Endothelial cell of hepatic sinusoid (primary cell): ENCODE measurements at regions not wholly inside any gene's neighbourhood (a gene's known extent, or its start where the extent isn't known, plus 50 kb on each side); places are given as distances from the start of the nearest gene placed in this dataset.
"Not testable (repeated sequence)": the region's sequence is repeated elsewhere in the genome, so short reads cannot be mapped to it uniquely, and the experiment has no call there.

Experiments
- in situ Hi-C: cut with HindIII; loops from 2 replicates; pipeline ENCODE4 v1.10.0; 2017; ENCODE audit warnings: low sequenced_read_pairs

DNA sequence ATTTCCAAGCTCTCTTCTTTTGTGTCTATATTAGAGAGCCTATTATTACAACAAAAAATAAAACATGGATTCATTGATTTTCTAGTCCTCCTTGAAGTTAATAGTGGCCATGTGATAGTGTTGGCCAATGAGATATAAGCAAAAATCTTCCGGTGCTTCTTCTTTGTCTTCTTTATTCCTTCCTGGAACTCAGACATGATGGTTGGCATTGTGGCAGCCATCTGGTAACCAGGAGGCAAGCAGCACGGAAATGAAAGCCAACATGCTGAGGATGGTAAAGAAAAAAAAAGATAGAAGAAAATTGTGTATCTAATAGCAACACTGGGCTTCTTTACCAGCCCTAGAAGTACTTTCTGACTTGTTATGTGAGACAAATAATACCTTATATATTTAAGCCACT is 50.8 kb upstream of the SEL1L start:
- in situ Hi-C loops, result no loop called here

DNA sequence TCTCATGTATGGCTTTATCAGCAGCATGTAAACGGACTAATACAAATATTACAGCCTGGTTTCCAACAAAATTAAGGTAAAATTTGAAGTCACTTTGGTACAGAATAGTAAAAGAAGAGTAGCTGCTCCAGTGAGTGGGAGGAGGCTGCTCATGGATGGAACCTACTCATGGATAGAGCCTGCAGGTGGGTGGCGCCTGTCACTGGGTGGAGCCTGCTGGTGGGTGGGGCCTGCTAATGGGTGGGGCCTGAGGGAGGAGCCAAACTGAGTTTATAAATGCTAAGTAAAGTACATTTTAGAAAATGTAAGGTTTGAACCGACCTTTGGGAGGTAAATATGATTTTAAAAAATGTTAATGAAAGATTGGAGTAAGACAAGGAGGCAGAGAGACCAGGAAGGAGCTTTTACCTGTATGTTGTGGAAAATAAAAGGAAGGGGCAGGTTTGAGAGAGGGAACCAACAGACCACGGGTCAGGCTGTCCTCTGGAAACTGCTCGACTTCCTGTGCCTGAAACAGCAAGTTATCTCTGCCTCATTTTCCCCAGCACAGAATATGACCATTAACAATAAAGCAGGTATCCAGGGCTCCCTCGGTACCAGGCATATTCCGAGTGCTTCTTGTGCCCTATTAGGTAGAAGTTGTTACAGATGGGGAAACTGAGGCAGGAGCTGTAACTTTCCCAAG is 55.9 kb upstream of the SEL1L start:
- in situ Hi-C loops, result no loop called here

- in situ Hi-C loops, result no loop called here
Observed at GRCh38 chr14:81591266-81591665, 57.6 kb upstream of the SEL1L start.

- in situ Hi-C loops, result no loop called here
Observed at GRCh38 chr14:81594012-81594411, 60.4 kb upstream of the SEL1L start.

DNA sequence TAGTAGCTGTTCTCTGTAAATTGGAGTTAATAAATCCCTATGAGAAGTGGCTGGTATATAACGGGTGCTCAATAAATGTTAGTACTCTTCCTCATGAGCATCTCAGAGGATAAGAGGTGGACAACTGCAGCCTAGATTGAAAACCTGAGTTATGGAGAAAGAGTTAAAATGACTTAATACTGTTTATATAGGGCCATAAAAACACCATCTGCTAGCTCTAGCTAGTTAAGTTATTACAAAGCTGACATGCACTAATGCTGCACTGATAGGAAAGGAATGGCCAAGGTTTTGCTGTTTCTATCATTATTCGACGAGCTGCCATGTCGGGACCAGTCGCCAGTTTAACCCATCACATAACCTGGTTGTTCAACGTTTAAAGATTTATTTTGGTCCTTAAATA is 72.0 kb upstream of the SEL1L start:
- in situ Hi-C loops, result no loop called here

GRCh38 chr14:81613341-81614045 is 79.8 kb upstream of the SEL1L start:
- in situ Hi-C loops, result no loop called here

DNA sequence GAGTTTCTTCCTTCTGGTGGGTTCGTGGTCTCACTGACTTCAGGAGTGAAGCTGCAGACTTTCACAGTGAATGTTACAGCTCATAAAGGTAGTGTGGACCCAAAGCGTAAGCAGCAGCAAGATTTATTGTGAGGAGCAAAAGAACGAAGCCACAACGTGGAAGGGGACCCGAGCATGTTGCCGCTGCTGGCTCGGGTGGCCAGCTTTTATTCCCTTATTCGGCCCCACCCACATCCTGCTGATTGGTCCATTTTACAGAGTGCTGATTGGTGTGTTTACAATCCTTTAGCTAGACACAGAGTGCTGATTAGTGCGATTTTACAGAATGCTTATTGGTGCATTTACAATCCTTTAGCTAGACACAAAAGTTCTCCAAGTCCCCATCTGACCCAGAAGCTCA is 80.6 kb upstream of the SEL1L start:
- in situ Hi-C loops, result not testable (repeated sequence)

DNA sequence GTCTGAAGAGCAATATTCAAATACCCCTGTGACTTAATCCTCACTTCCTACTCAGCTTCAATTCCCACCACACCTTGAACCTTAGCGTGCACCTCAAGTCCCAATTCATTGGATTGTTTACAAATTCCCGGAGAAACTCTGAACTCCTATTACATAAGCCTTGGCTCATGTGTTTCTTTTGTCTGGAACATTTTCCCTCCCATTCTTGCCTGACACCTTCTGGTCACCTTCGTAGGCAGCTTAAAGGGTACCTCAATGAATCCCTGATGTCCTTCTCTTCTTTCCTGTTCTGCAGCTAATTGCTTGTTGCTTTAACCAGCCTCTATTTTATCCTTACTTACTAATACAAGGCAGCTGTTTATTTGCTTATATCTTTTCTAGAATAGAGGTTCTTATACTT is 85.0 kb upstream of the SEL1L start:
- in situ Hi-C loops, result no loop called here

GRCh38 chr14:81619816-81620215 is 86.2 kb upstream of the SEL1L start:
- in situ Hi-C loops, result loop anchor here (5.0 kb wide), 1 partner anchor 63 kb away; no protein-coding TSS in a partner anchor

GRCh38 chr14:81623771-81624396 is 90.2 kb upstream of the SEL1L start:
- in situ Hi-C loops, result loop anchor here (5.0 kb wide), 1 partner anchor 67 kb away; no protein-coding TSS in a partner anchor

DNA sequence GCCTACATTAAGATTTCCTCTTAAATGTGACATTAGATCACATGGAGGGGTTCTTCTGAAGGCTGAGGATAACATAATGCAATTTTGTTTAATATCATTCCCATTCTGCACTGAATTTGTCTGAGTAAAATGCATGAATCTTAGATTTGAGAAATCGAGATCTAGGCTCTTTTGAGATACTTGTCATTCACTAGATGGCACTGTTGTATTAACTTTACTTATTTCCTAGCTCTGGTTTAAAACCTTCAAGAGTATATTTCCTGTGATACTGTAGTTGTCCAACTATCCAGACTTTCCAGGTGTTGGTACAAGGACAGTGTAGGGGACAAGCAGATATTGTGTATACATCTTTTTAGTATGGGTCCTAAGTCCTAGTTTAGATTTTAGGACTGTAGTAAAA is 91.7 kb upstream of the SEL1L start:
- in situ Hi-C loops, result no loop called here

GRCh38 chr14:81632157-81632556 is 98.5 kb upstream of the SEL1L start:
- in situ Hi-C loops, result no loop called here

- in situ Hi-C loops, result no loop called here
Observed at GRCh38 chr14:81633496-81633895, 99.8 kb upstream of the SEL1L start.

DNA sequence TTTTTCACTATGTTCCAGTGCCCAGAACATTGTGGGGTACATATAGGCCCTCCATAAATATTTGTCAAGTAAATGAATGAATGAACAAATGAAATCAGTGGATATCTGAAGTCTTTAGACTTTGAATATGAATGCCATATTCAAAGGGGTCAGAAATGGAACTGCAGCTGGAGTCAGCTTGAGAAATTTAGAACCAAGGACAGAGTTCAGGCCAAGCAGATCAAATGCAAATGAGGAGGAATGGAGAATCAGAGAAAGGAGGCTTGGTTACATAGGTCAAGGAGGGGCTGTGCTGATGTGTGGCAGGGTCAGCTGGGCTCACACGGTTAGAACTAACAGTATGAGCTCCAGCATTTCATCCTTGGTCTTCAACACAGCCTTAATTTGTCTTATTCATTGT is 104.0 kb upstream of the SEL1L start:
- in situ Hi-C loops, result no loop called here

DNA sequence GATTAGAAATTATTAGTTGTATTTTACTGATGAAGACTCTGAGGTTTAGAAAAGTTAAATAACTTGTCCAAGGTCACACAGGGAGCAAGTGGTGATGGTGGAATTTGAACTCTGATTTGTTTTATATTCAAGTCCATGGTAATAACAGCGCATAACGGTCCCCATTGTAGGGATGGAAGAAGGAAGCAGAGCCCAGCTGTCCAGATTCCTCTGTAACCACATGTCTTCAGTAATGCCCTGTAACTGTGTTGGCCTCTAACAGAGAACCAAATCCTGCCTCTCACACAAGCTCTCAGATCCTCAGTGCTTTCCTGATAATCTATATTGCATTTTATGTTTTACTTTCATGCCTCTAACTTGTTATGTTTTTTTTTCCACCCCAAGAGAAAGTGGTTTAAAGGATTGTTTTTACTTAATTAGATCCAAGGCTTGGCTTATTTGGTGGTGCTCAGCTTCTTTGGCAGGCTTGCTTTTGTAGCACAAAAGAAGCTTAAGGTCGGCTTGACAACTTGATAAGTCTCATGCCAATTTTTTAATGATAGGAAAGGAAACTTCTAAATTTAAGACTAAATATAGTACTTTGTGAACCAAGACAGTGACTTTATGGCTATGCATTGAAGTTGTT is 105.1 kb upstream of the SEL1L start:
- in situ Hi-C loops, result no loop called here

- in situ Hi-C loops, result no loop called here
Observed at GRCh38 chr14:81653626-81654025, 120.0 kb upstream of the SEL1L start.

DNA sequence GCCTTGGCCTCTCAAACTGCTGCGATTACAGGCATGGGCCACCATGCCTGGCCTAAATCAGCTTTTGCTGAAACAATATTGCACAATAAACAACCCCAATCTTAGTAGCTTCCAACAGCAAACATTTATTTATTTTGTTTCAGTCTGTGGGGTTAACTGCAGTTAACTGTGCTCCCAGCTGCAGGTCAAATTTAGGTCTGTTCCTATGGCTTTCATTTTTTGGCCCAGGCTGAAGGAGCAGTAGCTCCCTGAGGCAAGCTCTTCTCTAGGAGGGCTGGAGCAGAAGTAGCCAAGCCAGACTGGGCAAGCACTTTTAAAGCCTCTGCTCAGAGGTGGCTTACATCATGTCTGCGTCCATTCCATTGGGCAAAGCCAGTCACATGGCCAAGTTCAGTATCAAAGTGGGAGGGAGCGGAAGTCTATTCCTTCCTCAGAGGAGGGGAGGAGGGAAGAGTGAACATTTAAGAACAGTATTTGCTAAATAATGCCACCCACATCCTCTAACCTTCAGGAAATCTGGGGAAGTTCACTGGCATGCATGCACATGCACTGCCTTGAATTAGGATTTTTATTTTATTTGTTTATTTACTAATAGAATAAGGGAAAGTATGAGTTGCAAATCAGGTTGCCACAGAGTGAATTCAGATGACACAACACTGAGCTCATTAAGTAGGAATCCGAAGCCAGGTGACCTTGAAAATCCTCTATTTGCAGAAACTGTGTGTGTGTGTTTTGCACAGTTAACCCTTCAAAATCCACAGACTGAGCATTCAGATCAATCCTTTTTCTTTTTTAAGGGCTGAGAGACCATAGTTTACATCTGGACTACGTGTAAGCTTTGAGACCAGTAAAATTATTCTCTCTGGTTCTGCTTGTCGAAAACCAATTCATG is 122.0 kb upstream of the SEL1L start:
- in situ Hi-C loops, result no loop called here

DNA sequence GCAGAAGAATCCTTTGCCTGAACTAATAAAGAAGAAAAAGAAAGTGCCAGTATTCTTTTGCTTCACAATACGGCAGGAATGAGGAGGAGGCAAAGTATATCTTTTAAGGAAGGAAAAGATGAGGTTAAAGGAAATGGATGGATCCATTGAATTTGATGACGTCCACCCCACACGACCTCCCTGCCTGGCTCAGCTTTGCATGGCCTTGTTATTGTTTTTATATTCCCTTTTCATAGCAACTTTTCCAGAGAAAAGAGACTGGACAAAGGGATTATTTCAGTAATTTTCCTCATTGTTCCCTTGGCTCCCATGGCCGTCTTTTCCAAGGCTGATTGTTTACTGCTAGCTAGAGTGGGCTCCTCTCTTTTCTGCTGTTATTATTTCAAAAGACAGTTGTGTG is 123.2 kb upstream of the SEL1L start:
- in situ Hi-C loops, result no loop called here

DNA sequence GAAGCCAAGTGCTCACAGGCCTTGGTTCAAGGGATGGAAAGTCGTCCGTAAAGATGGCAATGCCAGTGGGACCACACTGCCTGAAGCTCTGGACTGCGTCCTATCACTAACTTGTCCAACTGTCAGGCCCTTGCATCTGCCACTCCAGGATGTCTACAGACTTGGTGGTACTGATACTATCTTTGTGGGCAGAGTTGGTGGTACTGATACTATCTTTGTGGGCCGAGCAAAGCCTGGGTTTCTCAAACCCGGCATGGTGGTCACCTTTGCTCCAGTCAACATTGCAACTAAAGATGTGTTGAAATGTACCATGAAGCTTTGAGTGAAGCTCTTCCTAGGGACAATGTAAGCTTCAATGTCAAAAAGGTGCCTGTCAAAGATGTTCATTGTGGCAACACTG is 128.4 kb upstream of the SEL1L start:
- in situ Hi-C loops, result no loop called here

DNA sequence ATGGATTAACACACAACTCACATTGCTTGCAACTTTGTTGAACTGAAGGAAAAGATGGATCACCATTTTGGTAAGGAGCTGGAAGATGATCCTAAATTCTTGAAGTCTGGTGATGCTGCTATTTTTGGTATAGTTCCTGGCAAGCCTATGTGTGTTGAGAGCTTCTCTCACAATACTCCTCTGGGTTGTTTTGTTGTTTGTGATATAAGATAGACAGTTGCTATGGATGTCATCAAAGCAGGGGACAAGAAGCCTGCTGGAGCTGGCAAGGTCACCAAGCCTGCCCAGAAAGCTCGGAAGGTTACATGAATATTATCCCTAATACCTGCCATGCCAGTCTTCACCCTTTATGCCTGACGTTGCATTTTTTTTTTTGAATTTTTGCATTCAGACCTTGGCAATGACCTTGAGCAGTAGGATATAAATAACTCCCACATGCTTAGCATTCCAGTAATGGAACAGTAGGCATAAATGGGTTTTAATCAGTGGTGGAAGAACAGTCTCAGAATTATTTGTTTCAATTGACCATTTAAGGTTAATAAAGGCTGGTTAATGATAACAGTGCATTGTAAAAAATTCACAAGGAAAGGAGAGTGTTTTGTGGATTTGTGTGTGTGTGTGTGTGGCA is 129.0 kb upstream of the SEL1L start:
- in situ Hi-C loops, result no loop called here
